A549 (cell line): ENCODE measurements at regions not wholly inside any gene's neighbourhood (a gene's known extent, or its start where the extent isn't known, plus 50 kb on each side); places are given as distances from the start of the nearest gene placed in this dataset.

Source experiments
- ATAC-seq, 2 experiments: fragments of 200-7000 bp in 1 of 2; fragments of >200 bp in 1 of 2; cut with Nextera tagmentation in 1 of 2; cut with Tn5 transposase in 1 of 2; 3 replicates each; pipeline versions ENCODE4 v1.8.0 to v1.9.1; 2018 to 2020; ENCODE audit warnings: mild to moderate bottlenecking in 1 of 2, moderate library complexity in 1 of 2
- CTCF ChIA-PET: fragments of 300-600 bp; sonication (Branson Sonifier 250); formaldehyde crosslinking; extraction: SDS; loops from one replicate; lab custom pipeline; 2021; ENCODE audit warnings: antibody characterized with exemption, inconsistent platforms; lab: Yijun Ruan, JAX
- POLR2A ChIA-PET: fragments of 350-600 bp; formaldehyde crosslinking; extraction: SDS; loops from one replicate; lab custom pipeline; 2021; ENCODE audit warnings: antibody characterized with exemption, inconsistent platforms; lab: Yijun Ruan, JAX
- DNase-seq, 2 experiments: peaks; one replicate each; pipeline versions ENCODE4 v3.0.0 to v3.0.0-alpha.2; 2011 to 2016; ENCODE audit warnings: low read depth in 1 of 2, low spot score in 1 of 2
- FAIRE-seq: peaks from 2 replicates; lab custom pipeline; 2011; peaks lifted over from hg19 to GRCh38; lab: Jason Lieb, UNC
- H3K27ac ChIP-seq, 2 experiments: fragments of >200 bp; sonication (Bioruptor Twin); formaldehyde crosslinking; 3 replicates each; pipeline ENCODE4 v1.5.1; 2016 to 2017
- H3K4me1 ChIP-seq: fragments of >200 bp; sonication (Bioruptor Twin); formaldehyde crosslinking; 3 replicates; pipeline ENCODE4 v1.6.1; 2016
- H3K4me2 ChIP-seq: fragments of >200 bp; sonication (Bioruptor Twin); formaldehyde crosslinking; 3 replicates; pipeline ENCODE4 v1.6.1; 2016
- H3K4me3 ChIP-seq: fragments of >200 bp; sonication (Bioruptor Twin); formaldehyde crosslinking; 3 replicates; pipeline ENCODE4 v1.5.1; 2016
- H3K9me3 ChIP-seq: fragments of >200 bp; sonication (Bioruptor Twin); formaldehyde crosslinking; 3 replicates; pipeline ENCODE4 v1.6.1; 2016
- CBX2 ChIP-seq: fragments of 200-600 bp; sonication (generic); IDR thresholded peaks from 2 replicates; pipeline ENCODE4 v1.6.1; 2016; ENCODE audit warnings: low read depth, mild to moderate bottlenecking, borderline replicate concordance
- CHD2 ChIP-seq: fragments of 150-350 bp; IDR thresholded peaks from 2 replicates; pipeline ENCODE4 v1.6.1; 2014; ENCODE audit warnings: low read length; ENCODE audit not compliant: partially characterized antibody
- FOSB ChIP-seq: fragments of 250-450 bp; sonication (Bioruptor Pico); IDR thresholded peaks from 2 replicates; pipeline ENCODE4 v1.5.0; 2020; ENCODE audit warnings: mild to moderate bottlenecking, moderate library complexity
- GATA3 ChIP-seq: IDR thresholded peaks from 2 replicates; pipeline ENCODE4 v1.6.1; 2012; ENCODE audit warnings: borderline replicate concordance
- HEYL ChIP-seq: fragments of 250-450 bp; sonication (Bioruptor Pico); IDR thresholded peaks from 2 replicates; pipeline ENCODE4 v1.8.0; 2021; ENCODE audit warnings: mild to moderate bottlenecking, moderate library complexity
- HMGXB4 ChIP-seq: fragments of 250-450 bp; sonication (Bioruptor Pico); IDR thresholded peaks from 2 replicates; pipeline ENCODE4 v1.5.0; 2021; ENCODE audit warnings: mild to moderate bottlenecking, moderate library complexity, borderline replicate concordance
- HOXB5 ChIP-seq: fragments of 250-450 bp; sonication (Bioruptor Pico); IDR thresholded peaks from 2 replicates; pipeline ENCODE4 v1.5.0; 2020; ENCODE audit warnings: mild to moderate bottlenecking, moderate library complexity
- JUNB ChIP-seq: fragments of >200 bp; sonication (Bioruptor Twin); formaldehyde crosslinking; IDR thresholded peaks from 2 replicates; pipeline ENCODE4 v1.6.1; 2016
- KDM1A ChIP-seq: fragments of 200-600 bp; sonication (generic); IDR thresholded peaks from 2 replicates; pipeline ENCODE4 v1.6.1; 2016; ENCODE audit warnings: low read depth, mild to moderate bottlenecking
- MAX ChIP-seq: IDR thresholded peaks from 2 replicates; pipeline ENCODE4 v1.6.1; 2012
- MYC ChIP-seq: IDR thresholded peaks from 2 replicates; pipeline ENCODE4 v1.6.1; 2012; ENCODE audit warnings: mild to moderate bottlenecking, inconsistent platforms, low read length, improper control_type of control experiment, borderline replicate concordance
- NFE2L2 ChIP-seq: fragments of 150-350 bp; conservative IDR thresholded peaks from 2 replicates; pipeline ENCODE4 v1.6.1; 2014; ENCODE audit warnings: low read length
- PHF8 ChIP-seq: fragments of 200-600 bp; sonication (generic); IDR thresholded peaks from 2 replicates; pipeline ENCODE4 v1.6.1; 2016; ENCODE audit warnings: low read depth, mild to moderate bottlenecking, antibody characterized with exemption, moderate library complexity, borderline replicate concordance
- POLR2A ChIP-seq: IDR thresholded peaks from 2 replicates; pipeline ENCODE4 v1.6.1; 2012; ENCODE audit warnings: mild to moderate bottlenecking, low read length
- POLR2AphosphoS2 ChIP-seq: conservative IDR thresholded peaks from 2 replicates; pipeline ENCODE4 v1.6.1; 2012; ENCODE audit warnings: low read length, improper control_type of control experiment, inconsistent platforms
- RCOR1 ChIP-seq: fragments of 150-350 bp; IDR thresholded peaks from 2 replicates; pipeline ENCODE4 v1.6.1; 2014; ENCODE audit warnings: antibody characterized with exemption, low read length, low read depth
- REST ChIP-seq: fragments of 200-600 bp; sonication (generic); IDR thresholded peaks from 2 replicates; pipeline ENCODE4 v1.6.1; 2016; ENCODE audit warnings: antibody characterized with exemption, mild to moderate bottlenecking, moderate library complexity
- RFX5 ChIP-seq: fragments of 450-650 bp; IDR thresholded peaks from 2 replicates; pipeline ENCODE4 v1.7.1; 2014; ENCODE audit warnings: antibody characterized with exemption, mild to moderate bottlenecking, moderate library complexity
- SMC3 ChIP-seq: fragments of >200 bp; sonication (Bioruptor Twin); formaldehyde crosslinking; IDR thresholded peaks from 3 replicates; pipeline ENCODE4 v1.6.1; 2018; ENCODE audit warnings: inconsistent platforms
- TP53 ChIP-seq: fragments of 250-450 bp; sonication (Bioruptor Pico); IDR thresholded peaks from 2 replicates; pipeline ENCODE4 v1.5.0; 2021; ENCODE audit warnings: mild to moderate bottlenecking, moderate library complexity
- ZC3H11A ChIP-seq: fragments of 450-650 bp; IDR thresholded peaks from 2 replicates; pipeline ENCODE4 v1.6.1; 2014; ENCODE audit warnings: antibody characterized with exemption, mild to moderate bottlenecking
- ZNF302 ChIP-seq: fragments of 250-450 bp; sonication (Bioruptor Pico); IDR thresholded peaks from 2 replicates; pipeline ENCODE4 v1.9.0; 2021; ENCODE audit warnings: inconsistent platforms, mild to moderate bottlenecking, moderate library complexity
- ZSCAN20 ChIP-seq: fragments of 250-450 bp; sonication (Bioruptor Pico); IDR thresholded peaks from 2 replicates; pipeline ENCODE4 v1.8.0; 2022; ENCODE audit warnings: mild to moderate bottlenecking, moderate library complexity
- WGBS: methylation state at CpG from one replicate; pipeline ENCODE4 v1.1.6; 2017; ENCODE audit errors: missing lambda C conversion rate; 5-methylcytosine and 5-hydroxymethylcytosine counted together
- TF ChIP-seq, protein P1 (sequence below): fragments of >200 bp; sonication (Bioruptor Twin); formaldehyde crosslinking; IDR thresholded peaks from 3 replicates; pipeline ENCODE4 v1.6.1; 2016

DNA sequence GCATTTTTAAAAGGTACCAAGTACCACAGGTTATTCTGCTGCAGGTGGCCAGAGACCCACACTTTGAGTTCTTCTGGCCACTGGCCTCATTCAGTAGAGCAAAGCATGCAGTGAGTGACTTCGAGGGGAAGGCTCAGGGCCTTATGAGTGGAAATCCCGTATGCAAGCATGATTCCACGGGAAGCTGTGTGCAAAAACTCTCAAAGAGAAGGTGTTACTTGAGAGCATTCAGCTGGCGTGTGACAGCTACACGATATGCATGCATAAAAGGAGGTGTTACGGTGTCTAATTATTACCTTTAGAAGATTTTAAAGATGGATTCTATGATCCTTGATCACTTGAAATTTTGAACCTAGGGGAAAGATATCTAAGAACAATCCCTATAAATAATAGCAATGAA is 160.3 kb downstream of the ENC1 start:
- Histone ChIP-seq H3K27ac (no peak overlapping the region), H3K4me1 (no peaks in the 10 kb centered on the region)
- TF ChIP-seq CBX2, result no peak
- no peak for TF ChIP-seq JUNB
- no peak for TF ChIP-seq POLR2AphosphoS2
- TF ChIP-seq MAX, result no peak
- TF ChIP-seq, protein P1, sequence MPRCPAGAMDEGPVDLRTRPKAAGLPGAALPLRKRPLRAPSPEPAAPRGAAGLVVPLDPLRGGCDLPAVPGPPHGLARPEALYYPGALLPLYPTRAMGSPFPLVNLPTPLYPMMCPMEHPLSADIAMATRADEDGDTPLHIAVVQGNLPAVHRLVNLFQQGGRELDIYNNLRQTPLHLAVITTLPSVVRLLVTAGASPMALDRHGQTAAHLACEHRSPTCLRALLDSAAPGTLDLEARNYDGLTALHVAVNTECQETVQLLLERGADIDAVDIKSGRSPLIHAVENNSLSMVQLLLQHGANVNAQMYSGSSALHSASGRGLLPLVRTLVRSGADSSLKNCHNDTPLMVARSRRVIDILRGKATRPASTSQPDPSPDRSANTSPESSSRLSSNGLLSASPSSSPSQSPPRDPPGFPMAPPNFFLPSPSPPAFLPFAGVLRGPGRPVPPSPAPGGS, result no peak
- no peak for TF ChIP-seq HOXB5
- TF ChIP-seq SMC3, result no peak
- no peak for TF ChIP-seq KDM1A
- TF ChIP-seq, all 56 proteins: peak for 0
- no peaks in the 10 kb centered on the region for H3K9me3 ChIP-seq
- CTCF ChIA-PET, result interaction anchor here (1.6 to 1.7 kb wide), 2 partner anchors 13 to 18 kb away, joined by 3 to 4 read pairs; no protein-coding TSS in a partner anchor
- ATAC-seq (no peak), FAIRE-seq (no peak), DNase-seq (no peak)
- no peak overlapping the region for H3K4me2 ChIP-seq
- POLR2A ChIA-PET, result no interaction called here
- H3K4me3 ChIP-seq, result no peak overlapping the region
- 71% methylated on average over 6 of the region's 6 CpGs for WGBS

- ChIA-PET POLR2A (no interaction called here), CTCF (no interaction called here)
Observed at GRCh38 chr5:74478328-74478727, 162.2 kb downstream of the ENC1 start.

More at GRCh38 chr5:74478328-74478727, 162.2 kb downstream of the ENC1 start:
- no peak for DNase-seq
- FAIRE-seq, result no peak
- ATAC-seq, result no peak
- no peak overlapping the region for H3K27ac ChIP-seq
- no peak overlapping the region for H3K4me2 ChIP-seq
- H3K4me1 ChIP-seq, result no peaks in the 10 kb centered on the region
- 85% methylated on average over 5 of the region's 5 CpGs for WGBS
- TF ChIP-seq GATA3 (no peak), RCOR1 (no peak), CHD2 (no peak), ZNF302 (no peak), ZSCAN20 (no peak), MYC (no peak), REST (no peak), POLR2A (no peak), NFE2L2 (no peak), HEYL (no peak), TP53 (CRISPR knock-in tag) (no peak), ZC3H11A (no peak), FOSB (CRISPR knock-in tag) (no peak), RFX5 (no peak), HMGXB4 (CRISPR knock-in tag) (no peak), PHF8 (no peak)
- H3K4me3 ChIP-seq, result no peak overlapping the region
- no peaks in the 10 kb centered on the region for H3K9me3 ChIP-seq
